HT1080 (cell line): ENCODE measurements at regions not wholly inside any gene's neighbourhood (a gene's known extent, or its start where the extent isn't known, plus 50 kb on each side); places are given as distances from the start of the nearest gene placed in this dataset.
A peak's percentile ranks its signal among the peaks of the same experiment; 100 is the strongest.
"Not testable (repeated sequence)": the region's sequence is repeated elsewhere in the genome, so short reads cannot be mapped to it uniquely, and the experiment has no call there.

ENCODE experiments used
- DNase-seq: peaks from one replicate; pipeline ENCODE4 v3.0.0-alpha.2; 2015; ENCODE audit warnings: low read depth

- no peak for DNase-seq
These were observed 645.3 kb downstream of the ACTR3B start for GRCh38 chr7:153404781-153405279.

GRCh38 chr7:153405704-153406485, 646.3 kb upstream of the DPP6 start:
- DNase-seq: no peak

GRCh38 chr7:153406486-153406872, 645.7 kb upstream of the DPP6 start:
- DNase-seq: no peak

- no peak for DNase-seq
These were observed 644.7 kb upstream of the DPP6 start for GRCh38 chr7:153407291-153408046.

GRCh38 chr7:153408360-153409335, 643.5 kb upstream of the DPP6 start:
- DNase-seq: no peak

GRCh38 chr7:153409567-153410342, 642.4 kb upstream of the DPP6 start:
- DNase-seq: not testable (repeated sequence)

- not testable (repeated sequence) for DNase-seq
These were observed 641.1 kb upstream of the DPP6 start for GRCh38 chr7:153410997-153411642.

- DNase-seq: not testable (repeated sequence)
These were observed 639.9 kb upstream of the DPP6 start for GRCh38 chr7:153412114-153412823.

- not testable (repeated sequence) for DNase-seq
These were observed 639.4 kb upstream of the DPP6 start for GRCh38 chr7:153412824-153413198.

- DNase-seq: no peak
These were observed 639.0 kb upstream of the DPP6 start for GRCh38 chr7:153413199-153413539.

- DNase-seq: no peak
These were observed 638.5 kb upstream of the DPP6 start for GRCh38 chr7:153413540-153414287.

GRCh38 chr7:153414288-153414629, 637.9 kb upstream of the DPP6 start:
- no peak for DNase-seq

- DNase-seq: no peak
These were observed 636.6 kb upstream of the DPP6 start for GRCh38 chr7:153415632-153416031.

- no peak for DNase-seq
These were observed 629.6 kb upstream of the DPP6 start for GRCh38 chr7:153422291-153423209.

GRCh38 chr7:153423210-153423590, 629.0 kb upstream of the DPP6 start:
- DNase-seq: no peak

GRCh38 chr7:153430931-153431330, 621.3 kb upstream of the DPP6 start:
- DNase-seq: no peak

GRCh38 chr7:153432063-153432462, 620.1 kb upstream of the DPP6 start:
- DNase-seq: peak; percentile 51

- peak; percentile 63 for DNase-seq
These were observed 619.0 kb upstream of the DPP6 start for GRCh38 chr7:153433223-153433622.
